Left colon (tissue), 2 donors: ENCODE measurements at regions not wholly inside any gene's neighbourhood (a gene's known extent, or its start where the extent isn't known, plus 50 kb on each side); places are given as distances from the start of the nearest gene placed in this dataset.
A peak's percentile ranks its signal among the peaks of the same experiment; 100 is the strongest.
"Not testable (repeated sequence)": the region's sequence is repeated elsewhere in the genome, so short reads cannot be mapped to it uniquely, and the experiment has no call there.

Experiments
- ATAC-seq: fragments of 200-7000 bp; cut with Tn5 transposase; one replicate; pipeline ENCODE4 v1.9.1; 2020; ENCODE audit warnings: mild to moderate bottlenecking, moderate library complexity
- DNase-seq, 2 donors: peaks; one replicate each; pipeline ENCODE4 v3.0.0-alpha.2; 2020
- intact Hi-C, 2 donors: fragments of 100-400 bp; cut with DNase I in 1 of 2; cut with micrococcal nuclease in 1 of 2; formaldehyde crosslinking; loops; one replicate each; pipeline versions ENCODE4 v1.11.2 to v1.14.0; 2022; cut with DNase I, micrococcal nuclease
- donor health status: DM: no; HTN: no; CAD: no.
- donor health status: DM: yes; HTN: yes; CAD: no.

- intact Hi-C loops, result no loop called here
- DNase-seq (no peak), ATAC-seq (no peak)
Observed at GRCh38 chr5:99449786-99450185, 521.0 kb upstream of the CHD1 start.

DNA sequence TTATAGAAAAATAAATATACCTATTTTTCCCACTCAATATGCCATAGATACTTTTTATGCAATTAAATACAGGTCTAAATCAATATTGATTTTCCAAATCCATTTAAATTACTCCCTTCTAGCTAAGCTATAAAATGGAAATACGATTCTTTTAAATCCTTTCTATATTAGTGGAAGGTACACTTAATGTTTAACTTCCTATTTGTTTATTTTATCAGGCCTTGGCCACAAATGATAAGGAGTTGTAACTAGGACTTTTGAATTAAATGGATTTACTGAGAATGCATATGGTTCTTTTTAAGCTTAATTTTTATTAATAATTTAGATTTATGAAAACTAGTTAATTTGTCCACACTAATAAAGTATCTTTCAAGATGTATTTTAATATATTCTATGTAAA is 517.0 kb upstream of the CHD1 start:
- DNase-seq, result no peak
- intact Hi-C loops, result no loop called here
- no peak for ATAC-seq

DNA sequence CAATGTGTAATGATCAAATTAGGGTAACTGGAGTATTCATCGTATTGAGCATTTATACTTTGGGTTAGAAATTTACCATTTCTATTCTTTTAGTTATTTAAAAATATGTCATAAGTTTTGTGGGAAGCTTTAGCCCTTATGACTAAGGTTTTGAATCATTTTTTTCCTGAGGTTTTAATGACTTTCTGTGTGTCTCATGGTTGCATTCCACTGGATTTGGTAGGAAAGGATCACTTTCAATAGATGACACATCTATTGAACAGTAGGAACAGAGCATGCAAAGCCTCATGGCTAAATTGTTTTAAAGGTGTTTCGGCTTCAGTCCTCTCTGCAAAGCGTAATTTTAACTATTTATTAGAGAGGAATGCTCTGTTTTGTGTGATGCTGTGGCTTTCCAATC is 512.4 kb upstream of the CHD1 start:
- intact Hi-C loops, result no loop called here
- DNase-seq, result no peak
- ATAC-seq, result no peak

- DNase-seq (no peak), ATAC-seq (peak; percentile 28)
- intact Hi-C loops, result no loop called here
Observed at GRCh38 chr5:99438619-99439018, 509.8 kb upstream of the CHD1 start.

DNA sequence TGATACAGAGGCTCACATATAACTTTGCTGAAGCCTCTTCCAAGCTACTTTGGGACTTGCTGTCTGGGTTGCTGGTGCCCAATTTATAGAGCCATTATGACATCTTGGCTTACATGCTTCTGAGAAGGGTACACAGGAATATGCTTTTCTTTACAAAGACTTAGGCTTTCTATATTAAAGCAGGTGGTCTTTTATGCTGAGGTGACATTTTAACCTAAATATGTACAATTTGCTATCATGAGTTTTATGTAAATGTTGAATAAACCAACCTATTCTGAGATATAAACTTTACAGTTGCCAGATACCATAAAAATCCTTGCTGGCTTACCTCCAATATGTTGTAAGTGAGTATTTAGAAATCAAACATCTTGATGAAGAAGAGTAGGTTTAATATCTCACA is 509.2 kb upstream of the CHD1 start:
- ATAC-seq (no peak), DNase-seq (no peak)
- intact Hi-C loops, result no loop called here

- DNase-seq, ATAC-seq, intact Hi-C loops: not testable (repeated sequence)
Observed at GRCh38 chr5:99423396-99423795, 494.6 kb upstream of the CHD1 start.

DNA sequence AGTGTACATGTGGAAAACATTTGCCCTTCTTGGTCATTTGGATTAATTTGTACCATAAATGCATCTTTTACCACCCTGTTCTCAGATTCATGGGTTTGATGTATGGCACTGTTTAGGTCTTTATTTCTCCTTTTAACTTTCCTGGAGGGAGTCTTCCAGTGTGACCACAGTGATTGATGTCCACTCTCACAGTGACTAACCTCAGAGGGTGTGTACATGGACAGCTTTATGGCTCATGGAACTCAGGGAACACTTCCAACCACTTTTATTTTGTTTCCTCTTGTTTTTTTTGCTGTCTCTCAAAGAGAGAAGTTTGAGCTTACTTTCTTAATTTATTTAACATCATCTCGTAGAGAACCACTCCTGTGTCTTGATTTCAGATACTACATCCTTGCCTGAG is 489.8 kb upstream of the CHD1 start:
- ATAC-seq, intact Hi-C loops, DNase-seq: not testable (repeated sequence)

GRCh38 chr5:99410386-99410785 is 481.6 kb upstream of the CHD1 start:
- intact Hi-C loops, ATAC-seq, DNase-seq: not testable (repeated sequence)

DNA sequence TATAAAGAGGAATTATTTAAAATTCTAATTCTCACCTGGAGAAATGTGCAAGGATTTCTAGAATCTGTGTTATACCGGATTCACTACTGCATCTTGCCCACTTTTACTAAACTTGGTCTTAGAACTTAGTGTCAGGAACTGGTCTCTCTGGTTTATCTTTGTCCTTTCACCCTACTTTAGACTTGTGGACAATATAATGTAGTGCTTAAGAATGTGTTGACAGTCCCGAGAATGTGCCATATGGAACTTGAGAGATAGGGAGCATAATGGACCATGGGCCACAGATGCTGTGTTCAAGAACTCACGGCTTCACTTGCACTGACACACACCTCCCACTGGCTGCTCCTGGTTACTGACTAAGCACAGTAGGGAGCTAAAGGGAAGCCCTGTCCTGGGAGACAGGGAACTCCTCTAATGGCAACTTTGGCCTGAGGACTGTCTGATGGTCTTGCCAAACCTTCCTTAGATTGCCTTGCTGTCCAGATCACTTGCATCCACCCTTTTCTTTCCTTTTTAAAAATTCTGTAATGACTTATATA is 476.0 kb upstream of the CHD1 start:
- DNase-seq, intact Hi-C loops, ATAC-seq: not testable (repeated sequence)

- ATAC-seq, intact Hi-C loops, DNase-seq: not testable (repeated sequence)
Observed at GRCh38 chr5:99400571-99400970, 471.8 kb upstream of the CHD1 start.

- ATAC-seq (no peak), DNase-seq (no peak)
- intact Hi-C loops, result no loop called here
Observed at GRCh38 chr5:99398976-99399375, 470.2 kb upstream of the CHD1 start.

DNA sequence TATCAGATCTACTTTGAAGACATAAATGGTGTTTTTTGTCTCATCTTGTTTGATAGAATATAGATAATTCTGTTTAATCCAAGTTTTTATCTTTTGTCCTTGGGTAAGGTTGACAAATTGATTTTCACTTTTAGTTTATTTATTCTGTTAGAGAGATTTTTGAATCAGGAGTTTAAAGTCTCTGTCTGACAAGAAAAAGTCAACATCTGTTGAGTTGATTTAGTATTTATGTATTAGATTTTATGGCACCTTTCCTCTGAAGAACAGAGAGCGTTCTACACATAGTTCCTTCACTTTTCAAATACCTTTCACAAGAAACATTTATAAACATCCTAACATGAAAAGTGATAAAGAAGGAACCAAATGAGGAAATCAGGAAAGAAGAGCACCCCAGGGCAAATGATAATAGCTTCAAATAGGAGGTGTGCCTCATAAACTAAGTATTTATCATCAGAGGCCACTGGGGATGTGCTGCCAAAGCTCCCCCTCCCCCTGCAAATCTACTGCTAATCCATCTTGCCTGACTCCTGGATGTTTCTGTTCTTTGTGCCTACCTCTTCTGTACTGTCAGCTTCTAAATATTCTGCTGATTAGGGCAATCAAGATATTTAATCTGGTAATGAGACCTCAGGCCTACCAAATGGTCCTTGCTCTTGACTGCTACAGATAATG is 457.7 kb upstream of the CHD1 start:
- intact Hi-C loops, result no loop called here
- ATAC-seq (no peak), DNase-seq (no peak)

- ATAC-seq (no peak), DNase-seq (no peak)
- intact Hi-C loops, result no loop called here
Observed at GRCh38 chr5:99379187-99379586, 450.4 kb upstream of the CHD1 start.

GRCh38 chr5:99378443-99378842 is 449.6 kb upstream of the CHD1 start:
- ATAC-seq, result no peak
- intact Hi-C loops, result no loop called here
- DNase-seq, result no peak

DNA sequence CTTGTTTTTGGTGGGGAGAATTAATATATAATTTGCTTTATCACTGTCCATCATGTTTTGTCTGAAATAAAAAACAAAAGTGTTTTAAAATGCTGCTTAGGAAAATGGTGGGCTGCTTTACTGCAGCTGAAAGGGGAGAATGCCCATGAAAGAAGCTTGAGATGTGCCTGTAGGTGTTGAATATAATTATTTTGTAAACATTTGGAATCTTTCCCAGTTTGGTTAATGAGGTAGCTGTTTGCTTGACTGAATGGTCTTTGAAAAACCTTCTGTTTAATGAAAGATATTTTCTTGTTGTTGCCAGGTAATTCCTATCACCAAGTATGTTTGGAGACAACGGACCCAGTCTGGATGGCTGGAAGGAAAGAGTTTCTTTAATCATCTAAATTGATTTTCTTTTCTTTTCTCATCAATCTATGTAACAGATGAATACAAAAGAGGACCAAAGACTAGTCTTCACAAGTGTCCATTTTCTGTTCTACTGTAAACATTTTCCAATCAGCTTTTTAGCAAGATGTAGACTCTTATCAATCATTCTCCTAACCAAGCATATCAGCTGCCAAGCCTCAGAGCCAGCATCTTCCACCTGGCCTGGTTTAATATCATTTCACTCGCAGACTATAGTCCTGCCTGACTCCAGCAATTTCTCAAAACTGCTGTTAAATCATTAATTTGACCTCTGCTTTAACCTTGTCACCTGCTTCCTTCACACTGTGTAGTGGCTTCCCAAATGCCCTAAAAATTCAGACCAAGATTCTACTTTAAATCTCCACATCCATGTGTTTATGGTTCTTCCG is 441.2 kb upstream of the CHD1 start:
- ATAC-seq (no peak), DNase-seq (no peak)
- intact Hi-C loops, result no loop called here

- ATAC-seq, result no peak
- intact Hi-C loops, result no loop called here
- DNase-seq, result no peak
Observed at GRCh38 chr5:99368726-99369125, 439.9 kb upstream of the CHD1 start.

DNA sequence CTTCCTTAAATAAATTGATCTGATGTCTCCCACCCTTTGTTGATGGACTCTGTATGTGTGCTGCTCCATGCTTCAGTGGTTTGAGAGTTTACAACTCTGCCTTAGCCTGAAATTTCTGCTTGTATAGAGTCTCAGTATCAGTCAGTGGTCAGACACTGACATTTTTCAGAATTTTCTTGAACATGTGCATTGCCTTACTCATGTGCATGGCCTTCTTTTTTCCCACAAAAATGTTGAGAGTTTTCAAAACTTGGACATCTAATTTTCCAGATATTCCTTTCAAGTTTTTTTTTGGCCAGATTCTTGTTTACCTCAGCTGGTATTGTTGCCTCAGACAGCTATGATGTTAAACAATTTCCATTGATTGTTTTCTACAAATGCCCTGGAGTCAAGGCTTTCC is 427.1 kb upstream of the CHD1 start:
- no peak for DNase-seq
- ATAC-seq, result no peak
- intact Hi-C loops, result no loop called here

DNA sequence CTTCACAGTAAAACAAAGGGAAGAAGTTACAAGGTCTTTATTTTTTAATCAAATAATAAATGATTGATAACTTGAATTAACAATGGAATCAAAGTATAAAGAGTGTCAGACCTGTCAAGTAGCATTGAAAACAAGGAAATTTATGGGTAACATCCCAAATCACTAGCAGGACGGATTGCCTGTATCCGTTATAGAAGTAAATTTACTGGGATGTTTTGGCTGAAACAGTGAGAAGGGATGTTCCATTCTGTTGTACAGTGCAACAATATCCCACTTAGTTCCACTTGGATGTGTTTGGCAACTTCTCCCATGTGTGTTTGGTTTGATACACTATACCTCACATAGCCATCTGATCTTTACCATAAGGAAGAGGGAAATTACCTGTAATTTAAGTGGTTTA is 421.0 kb upstream of the CHD1 start:
- intact Hi-C loops, result no loop called here
- ATAC-seq (no peak), DNase-seq (no peak)

DNA sequence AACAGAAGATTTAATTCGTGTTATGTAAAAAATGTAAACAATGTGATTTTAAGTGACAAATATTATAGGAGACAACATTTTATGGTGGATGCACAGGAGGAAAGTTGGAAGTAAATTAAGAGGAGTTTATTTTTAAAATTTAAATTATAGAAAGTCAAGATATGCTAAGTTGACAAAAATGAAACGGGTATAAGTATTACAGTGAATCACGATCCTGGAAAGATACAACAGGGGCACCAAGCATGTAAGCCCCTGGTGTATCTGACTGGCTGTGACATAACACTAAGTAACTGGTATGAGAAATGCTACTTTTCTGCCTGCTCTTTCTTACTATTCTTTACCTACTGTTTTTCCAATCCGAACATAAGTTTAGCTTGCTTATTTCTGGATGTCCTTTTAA is 419.8 kb upstream of the CHD1 start:
- DNase-seq, result no peak
- intact Hi-C loops, result no loop called here
- no peak for ATAC-seq

GRCh38 chr5:99339758-99340157 is 411.0 kb upstream of the CHD1 start:
- intact Hi-C loops, ATAC-seq, DNase-seq: not testable (repeated sequence)
